ENCODE measurements at regions not wholly inside any gene's neighbourhood (a gene's known extent, or its start where the extent isn't known, plus 50 kb on each side); places are given as distances from the start of the nearest gene placed in this dataset.

- no peaks in the 10 kb centered on the region for H3K9me1 ChIP-seq (ENCODE audit: control insufficient read depth, insufficient read depth, low read length)
- no peak overlapping the region for H3K9ac ChIP-seq (ENCODE audit: insufficient read depth in 1 of 2, low read depth in 2 of 2, low read length in 2 of 2)
- in situ Hi-C loops (cut with MboI): loop anchor here (25.0 kb wide), 1 partner anchor 414 kb away; no protein-coding TSS in a partner anchor
- FAIRE-seq (peak; percentile 89), ATAC-seq (peak; percentile 94), DNase-seq (ENCODE audit: extremely low read depth in 1 of 4, low spot score in 3 of 4) (peak; percentile 56 to 65 (median 60))
- BruUV-seq (replicated peaks): no TSS peak
- no peaks in the 10 kb centered on the region for H4K20me1 ChIP-seq (replicated peaks; ENCODE audit: control insufficient read depth, insufficient read depth, low read length)
- intact Hi-C loops (cut with micrococcal nuclease): no loop called here
- CTCF ChIA-PET (ENCODE audit: low intra/inter-chr PET ratio): interaction anchor here (1.2 kb wide), 1 partner anchor 10 kb away, joined by 3 read pairs; no protein-coding TSS in a partner anchor
- H3K4me1 ChIP-seq (replicated peaks in 1 of 2; ENCODE audit: control insufficient read depth in 2 of 2, insufficient read depth in 2 of 2, low read length in 2 of 2): peaks cover 0 to 3% of the 10 kb centered on the region in 2 experiments; a peak in 2 of 5 replicates
- H3K4me2 ChIP-seq (ENCODE audit: insufficient read depth, low read length): no peak overlapping the region
- peaks cover 0 to 5% of the 10 kb centered on the region in 2 experiments; a peak in 2 of 5 replicates for H3K27me3 ChIP-seq (ENCODE audit: control insufficient read depth in 2 of 2, insufficient read depth in 2 of 2, low read length in 2 of 2)
- H3K36me3 ChIP-seq (ENCODE audit: control insufficient read depth, insufficient read depth, low read length): no peaks in the 10 kb centered on the region
- POLR2A ChIA-PET: no interaction called here
- H3K4me3 ChIP-seq: no peak overlapping the region
- H3K79me2 ChIP-seq (ENCODE audit: control insufficient read depth, insufficient read depth, low read length): no peaks in the 10 kb centered on the region
- 0% methylated on average over 6 of the region's 6 CpGs for WGBS (ENCODE audit: insufficient coverage, low coverage, missing lambda C conversion rate)
- H2AFZ ChIP-seq (ENCODE audit: low read depth, low read length): 0 out of 2 replicates have a peak overlapping the region, but pooled peaks have one; percentile 31
- no peaks in the 10 kb centered on the region for H3K9me3 ChIP-seq (replicated peaks; ENCODE audit: control insufficient read depth, insufficient read depth, low read depth, low read length)
- H3K27ac ChIP-seq (ENCODE audit: extremely low read depth, low read depth, low read length): no peak overlapping the region
- TF ChIP-seq ELF4 (CRISPR knock-in tag; IDR thresholded peaks at IDR 0.05): no peak
- peak; percentile 57; the same call in 1 of the 2 replicates for TF ChIP-seq TFAP4 (CRISPR knock-in tag; IDR thresholded peaks at IDR 0.05; ENCODE audit: borderline replicate concordance)
- TF ChIP-seq MAX (CRISPR knock-in tag; IDR thresholded peaks at IDR 0.05): peak; percentile 37; the same call in 1 of the 2 replicates
- peak in 1 of 3 experiments; percentile 31 for TF ChIP-seq YY1 (IDR thresholded peaks at IDR 0.05; ENCODE audit: borderline replicate concordance in 1 of 3, control insufficient read depth in 1 of 3, extremely low read depth in 1 of 3, insufficient read depth in 3 of 3, insufficient read length in 1 of 3, insufficient replicate concordance in 2 of 3, low read depth in 1 of 3, low read length in 2 of 3)
- TF ChIP-seq RBM15 (IDR thresholded peaks at IDR 0.05; ENCODE audit: insufficient read depth, low read length): no peak
- TF ChIP-seq HBP1 (CRISPR knock-in tag; IDR thresholded peaks at IDR 0.05): no peak
- TF ChIP-seq ATF2 (CRISPR knock-in tag; IDR thresholded peaks at IDR 0.05): no peak
- TF ChIP-seq UBTF (IDR thresholded peaks at IDR 0.05; ENCODE audit: borderline replicate concordance in 1 of 2, low read depth in 2 of 2, low read length in 2 of 2): no peak
- TF ChIP-seq RAD21 (CRISPR knock-in tag; conservative IDR thresholded peaks at IDR 0.05 in 1 of 2, IDR thresholded peaks at IDR 0.05 in 1 of 2): peak in 1 of 2 experiments; percentile 53; a peak in 2 of 4 replicates
- no peak for TF ChIP-seq ZNF274 (IDR thresholded peaks at IDR 0.05; ENCODE audit: borderline replicate concordance, low read depth, low read length)
These were observed 195.9 kb downstream of the BCR start for GRCh38 chr22:23376256-23376655.

All from K562 (cell line).